HEK293 (cell line): ENCODE measurements at regions not wholly inside any gene's neighbourhood (a gene's known extent, or its start where the extent isn't known, plus 50 kb on each side); places are given as distances from the start of the nearest gene placed in this dataset.

ENCODE experiments used
- BCL11B ChIP-seq: fragments of 450-650 bp; formaldehyde crosslinking; IDR thresholded peaks from 2 replicates; pipeline ENCODE4 v1.5.1; 2016; ENCODE audit warnings: low read depth, missing biosample characterization, missing genetic modification characterization
- KLF1 ChIP-seq: fragments of 450-650 bp; formaldehyde crosslinking; IDR thresholded peaks from 2 replicates; pipeline ENCODE4 v1.5.1; 2016; ENCODE audit warnings: missing biosample characterization, missing genetic modification characterization
- ZBTB8A ChIP-seq: fragments of 450-650 bp; formaldehyde crosslinking; IDR thresholded peaks from 2 replicates; pipeline ENCODE4 v1.5.1; 2016; ENCODE audit warnings: missing biosample characterization, missing genetic modification characterization
- ZFP3 ChIP-seq: fragments of 450-650 bp; formaldehyde crosslinking; IDR thresholded peaks from 2 replicates; pipeline ENCODE4 v1.5.1; 2016; ENCODE audit warnings: low read depth, missing biosample characterization, missing genetic modification characterization
- ZFP69B ChIP-seq: fragments of 450-650 bp; formaldehyde crosslinking; IDR thresholded peaks from 2 replicates; pipeline ENCODE4 v1.5.1; 2016; ENCODE audit warnings: missing biosample characterization, missing genetic modification characterization
- ZIC2 ChIP-seq: fragments of 450-650 bp; formaldehyde crosslinking; IDR thresholded peaks from 2 replicates; pipeline ENCODE4 v1.5.1; 2016; ENCODE audit warnings: missing biosample characterization, missing genetic modification characterization
- ZNF10 ChIP-seq: fragments of 450-650 bp; formaldehyde crosslinking; IDR thresholded peaks from 2 replicates; pipeline ENCODE4 v1.5.1; 2017; ENCODE audit warnings: missing biosample characterization, missing genetic modification characterization
- ZNF112 ChIP-seq: fragments of 450-650 bp; formaldehyde crosslinking; IDR thresholded peaks from 2 replicates; pipeline ENCODE4 v1.5.0; 2017; ENCODE audit warnings: missing biosample characterization, missing genetic modification characterization
- ZNF121 ChIP-seq: fragments of 450-650 bp; formaldehyde crosslinking; IDR thresholded peaks from 2 replicates; pipeline ENCODE4 v1.5.1; 2016; ENCODE audit warnings: missing biosample characterization, missing genetic modification characterization
- ZNF140 ChIP-seq: fragments of 450-650 bp; formaldehyde crosslinking; IDR thresholded peaks from 2 replicates; pipeline ENCODE4 v1.5.1; 2016; ENCODE audit warnings: missing biosample characterization, missing genetic modification characterization
- ZNF146 ChIP-seq: fragments of 450-650 bp; formaldehyde crosslinking; IDR thresholded peaks from 2 replicates; pipeline ENCODE4 v1.5.1; 2016; ENCODE audit warnings: missing biosample characterization, missing genetic modification characterization
- ZNF174 ChIP-seq: fragments of 450-650 bp; formaldehyde crosslinking; IDR thresholded peaks from 2 replicates; pipeline ENCODE4 v1.5.0; 2017; ENCODE audit warnings: missing biosample characterization, mild to moderate bottlenecking, missing genetic modification characterization
- ZNF184 ChIP-seq: fragments of 450-650 bp; IDR thresholded peaks from 2 replicates; pipeline ENCODE4 v1.5.1; 2018; ENCODE audit warnings: missing biosample characterization, mild to moderate bottlenecking, missing genetic modification characterization
- ZNF19 ChIP-seq: fragments of 450-650 bp; formaldehyde crosslinking; IDR thresholded peaks from 2 replicates; pipeline ENCODE4; 2016; ENCODE audit warnings: missing biosample characterization, missing genetic modification characterization, low read depth
- ZNF221 ChIP-seq: fragments of 450-650 bp; formaldehyde crosslinking; IDR thresholded peaks from 2 replicates; pipeline ENCODE4 v1.5.1; 2017; ENCODE audit warnings: missing biosample characterization, missing genetic modification characterization, borderline replicate concordance
- ZNF223 ChIP-seq: fragments of 450-650 bp; formaldehyde crosslinking; IDR thresholded peaks from 2 replicates; pipeline ENCODE4 v1.5.1; 2016; ENCODE audit warnings: missing biosample characterization, missing genetic modification characterization
- ZNF324 ChIP-seq: fragments of 450-650 bp; formaldehyde crosslinking; IDR thresholded peaks from 2 replicates; pipeline ENCODE4 v1.5.1; 2016; ENCODE audit warnings: missing biosample characterization, missing genetic modification characterization
- ZNF335 ChIP-seq: fragments of 450-650 bp; formaldehyde crosslinking; conservative IDR thresholded peaks from 2 replicates; pipeline ENCODE4 v1.5.1; 2016; ENCODE audit warnings: missing biosample characterization, missing genetic modification characterization
- ZNF37A ChIP-seq: fragments of 450-650 bp; IDR thresholded peaks from 2 replicates; pipeline ENCODE4 v1.5.1; 2018; ENCODE audit warnings: missing biosample characterization, missing genetic modification characterization
- ZNF433 ChIP-seq: fragments of 450-650 bp; formaldehyde crosslinking; IDR thresholded peaks from 2 replicates; pipeline ENCODE4 v1.5.1; 2016; ENCODE audit warnings: missing biosample characterization, missing genetic modification characterization, low read depth
- ZNF558 ChIP-seq: fragments of 450-650 bp; formaldehyde crosslinking; IDR thresholded peaks from 2 replicates; pipeline ENCODE4 v1.5.1; 2016; ENCODE audit warnings: missing biosample characterization, missing genetic modification characterization
- ZNF560 ChIP-seq: fragments of 450-650 bp; formaldehyde crosslinking; IDR thresholded peaks from 2 replicates; pipeline ENCODE4 v1.5.1; 2017; ENCODE audit warnings: missing biosample characterization, missing genetic modification characterization, borderline replicate concordance
- ZNF600 ChIP-seq: fragments of 450-650 bp; formaldehyde crosslinking; IDR thresholded peaks from 2 replicates; pipeline ENCODE4 v1.5.1; 2016; ENCODE audit warnings: missing biosample characterization, missing genetic modification characterization
- ZNF621 ChIP-seq: fragments of 450-650 bp; formaldehyde crosslinking; IDR thresholded peaks from 2 replicates; pipeline ENCODE4 v1.5.1; 2017; ENCODE audit warnings: missing biosample characterization, missing genetic modification characterization
- ZNF629 ChIP-seq: fragments of 450-650 bp; formaldehyde crosslinking; IDR thresholded peaks from 2 replicates; pipeline ENCODE4 v1.5.1; 2017; ENCODE audit warnings: missing biosample characterization, missing genetic modification characterization
- ZNF664 ChIP-seq: fragments of 450-650 bp; formaldehyde crosslinking; IDR thresholded peaks from 2 replicates; pipeline ENCODE4 v1.5.1; 2016; ENCODE audit warnings: missing biosample characterization, missing genetic modification characterization
- ZNF701 ChIP-seq: fragments of 450-650 bp; formaldehyde crosslinking; IDR thresholded peaks from 2 replicates; pipeline ENCODE4 v1.5.1; 2016; ENCODE audit warnings: missing biosample characterization, missing genetic modification characterization
- TF ChIP-seq, protein P1 (sequence below): fragments of 450-650 bp; formaldehyde crosslinking; IDR thresholded peaks from 2 replicates; pipeline ENCODE4 v1.5.1; 2016; ENCODE audit warnings: missing biosample characterization, missing genetic modification characterization
- TF ChIP-seq, protein P2 (sequence below): fragments of 450-650 bp; formaldehyde crosslinking; IDR thresholded peaks from 2 replicates; pipeline ENCODE4 v1.5.1; 2016; ENCODE audit warnings: missing biosample characterization, missing genetic modification characterization
- TF ChIP-seq, protein P3 (sequence below): fragments of 450-650 bp; formaldehyde crosslinking; IDR thresholded peaks from 2 replicates; pipeline ENCODE4 v1.5.1; 2016; ENCODE audit warnings: missing biosample characterization, missing genetic modification characterization
- TF ChIP-seq, protein P4 (sequence below): fragments of 450-650 bp; formaldehyde crosslinking; IDR thresholded peaks from 2 replicates; pipeline ENCODE4 v1.5.1; 2016; ENCODE audit warnings: missing biosample characterization, missing genetic modification characterization
- TF ChIP-seq, protein P5 (sequence below): fragments of 450-650 bp; formaldehyde crosslinking; conservative IDR thresholded peaks from 2 replicates; pipeline ENCODE4 v1.5.1; 2016; ENCODE audit warnings: low read depth, missing biosample characterization, missing genetic modification characterization

DNA sequence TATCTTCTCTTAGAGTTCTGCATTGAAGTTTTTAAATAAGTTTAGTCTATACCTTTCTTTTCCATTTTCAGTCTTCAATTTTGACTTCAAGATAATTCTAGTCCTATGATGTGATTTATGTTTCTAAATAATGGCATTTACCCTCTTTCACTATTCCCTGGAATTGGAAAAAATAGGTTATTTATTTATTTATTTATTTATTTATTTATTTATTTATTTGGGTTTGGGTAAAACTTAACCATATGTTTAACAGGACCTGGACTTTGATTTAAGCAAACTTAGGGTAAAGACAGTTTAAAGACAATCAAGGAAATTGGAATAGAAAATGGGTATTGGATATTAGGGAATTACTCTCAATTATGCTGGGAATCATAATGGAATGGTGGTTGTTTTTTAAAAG, 182.1 kb downstream of the RPIA start (continued):
- TF ChIP-seq, protein P1, sequence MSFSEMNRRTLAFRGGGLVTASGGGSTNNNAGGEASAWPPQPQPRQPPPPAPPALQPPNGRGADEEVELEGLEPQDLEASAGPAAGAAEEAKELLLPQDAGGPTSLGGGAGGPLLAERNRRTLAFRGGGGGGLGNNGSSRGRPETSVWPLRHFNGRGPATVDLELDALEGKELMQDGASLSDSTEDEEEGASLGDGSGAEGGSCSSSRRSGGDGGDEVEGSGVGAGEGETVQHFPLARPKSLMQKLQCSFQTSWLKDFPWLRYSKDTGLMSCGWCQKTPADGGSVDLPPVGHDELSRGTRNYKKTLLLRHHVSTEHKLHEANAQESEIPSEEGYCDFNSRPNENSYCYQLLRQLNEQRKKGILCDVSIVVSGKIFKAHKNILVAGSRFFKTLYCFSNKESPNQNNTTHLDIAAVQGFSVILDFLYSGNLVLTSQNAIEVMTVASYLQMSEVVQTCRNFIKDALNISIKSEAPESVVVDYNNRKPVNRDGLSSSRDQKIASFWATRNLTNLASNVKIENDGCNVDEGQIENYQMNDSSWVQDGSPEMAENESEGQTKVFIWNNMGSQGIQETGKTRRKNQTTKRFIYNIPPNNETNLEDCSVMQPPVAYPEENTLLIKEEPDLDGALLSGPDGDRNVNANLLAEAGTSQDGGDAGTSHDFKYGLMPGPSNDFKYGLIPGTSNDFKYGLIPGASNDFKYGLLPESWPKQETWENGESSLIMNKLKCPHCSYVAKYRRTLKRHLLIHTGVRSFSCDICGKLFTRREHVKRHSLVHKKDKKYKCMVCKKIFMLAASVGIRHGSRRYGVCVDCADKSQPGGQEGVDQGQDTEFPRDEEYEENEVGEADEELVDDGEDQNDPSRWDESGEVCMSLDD (tag by site-specific recombination): no peak
- 0 out of 2 replicates have a peak, but pooled peaks have one; percentile 35 for TF ChIP-seq ZBTB8A (tag by site-specific recombination)
- no peak for TF ChIP-seq ZNF560 (tag by site-specific recombination)
- TF ChIP-seq ZNF600 (tag by site-specific recombination): no peak
- TF ChIP-seq ZIC2 (tag by site-specific recombination): no peak
- TF ChIP-seq, protein P2, sequence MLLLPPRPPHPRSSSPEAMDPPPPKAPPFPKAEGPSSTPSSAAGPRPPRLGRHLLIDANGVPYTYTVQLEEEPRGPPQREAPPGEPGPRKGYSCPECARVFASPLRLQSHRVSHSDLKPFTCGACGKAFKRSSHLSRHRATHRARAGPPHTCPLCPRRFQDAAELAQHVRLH: no peak
- no peak for TF ChIP-seq ZNF701
- TF ChIP-seq ZNF174 (tag by site-specific recombination): no peak
- TF ChIP-seq KLF1: no peak
- TF ChIP-seq ZNF335 (tag by site-specific recombination): no peak
- no peak for TF ChIP-seq ZNF621 (tag by site-specific recombination)
- no peak for TF ChIP-seq ZNF10 (tag by site-specific recombination)
- TF ChIP-seq ZNF19: no peak
- TF ChIP-seq ZNF558: no peak
- no peak for TF ChIP-seq ZNF221 (tag by site-specific recombination)
- no peak for TF ChIP-seq ZNF121 (tag by site-specific recombination)
- TF ChIP-seq, protein P3, sequence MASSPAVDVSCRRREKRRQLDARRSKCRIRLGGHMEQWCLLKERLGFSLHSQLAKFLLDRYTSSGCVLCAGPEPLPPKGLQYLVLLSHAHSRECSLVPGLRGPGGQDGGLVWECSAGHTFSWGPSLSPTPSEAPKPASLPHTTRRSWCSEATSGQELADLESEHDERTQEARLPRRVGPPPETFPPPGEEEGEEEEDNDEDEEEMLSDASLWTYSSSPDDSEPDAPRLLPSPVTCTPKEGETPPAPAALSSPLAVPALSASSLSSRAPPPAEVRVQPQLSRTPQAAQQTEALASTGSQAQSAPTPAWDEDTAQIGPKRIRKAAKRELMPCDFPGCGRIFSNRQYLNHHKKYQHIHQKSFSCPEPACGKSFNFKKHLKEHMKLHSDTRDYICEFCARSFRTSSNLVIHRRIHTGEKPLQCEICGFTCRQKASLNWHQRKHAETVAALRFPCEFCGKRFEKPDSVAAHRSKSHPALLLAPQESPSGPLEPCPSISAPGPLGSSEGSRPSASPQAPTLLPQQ (tag by site-specific recombination): no peak
- TF ChIP-seq ZNF146: no peak
- TF ChIP-seq ZNF37A (tag by site-specific recombination): no peak
- TF ChIP-seq ZNF433: 0 out of 2 replicates have a peak, but pooled peaks have one; percentile 20
- no peak for TF ChIP-seq ZNF112 (tag by site-specific recombination)
- TF ChIP-seq ZFP69B (tag by site-specific recombination): no peak
- no peak for TF ChIP-seq ZNF223
- TF ChIP-seq ZNF184 (tag by site-specific recombination): no peak
- TF ChIP-seq, protein P4, sequence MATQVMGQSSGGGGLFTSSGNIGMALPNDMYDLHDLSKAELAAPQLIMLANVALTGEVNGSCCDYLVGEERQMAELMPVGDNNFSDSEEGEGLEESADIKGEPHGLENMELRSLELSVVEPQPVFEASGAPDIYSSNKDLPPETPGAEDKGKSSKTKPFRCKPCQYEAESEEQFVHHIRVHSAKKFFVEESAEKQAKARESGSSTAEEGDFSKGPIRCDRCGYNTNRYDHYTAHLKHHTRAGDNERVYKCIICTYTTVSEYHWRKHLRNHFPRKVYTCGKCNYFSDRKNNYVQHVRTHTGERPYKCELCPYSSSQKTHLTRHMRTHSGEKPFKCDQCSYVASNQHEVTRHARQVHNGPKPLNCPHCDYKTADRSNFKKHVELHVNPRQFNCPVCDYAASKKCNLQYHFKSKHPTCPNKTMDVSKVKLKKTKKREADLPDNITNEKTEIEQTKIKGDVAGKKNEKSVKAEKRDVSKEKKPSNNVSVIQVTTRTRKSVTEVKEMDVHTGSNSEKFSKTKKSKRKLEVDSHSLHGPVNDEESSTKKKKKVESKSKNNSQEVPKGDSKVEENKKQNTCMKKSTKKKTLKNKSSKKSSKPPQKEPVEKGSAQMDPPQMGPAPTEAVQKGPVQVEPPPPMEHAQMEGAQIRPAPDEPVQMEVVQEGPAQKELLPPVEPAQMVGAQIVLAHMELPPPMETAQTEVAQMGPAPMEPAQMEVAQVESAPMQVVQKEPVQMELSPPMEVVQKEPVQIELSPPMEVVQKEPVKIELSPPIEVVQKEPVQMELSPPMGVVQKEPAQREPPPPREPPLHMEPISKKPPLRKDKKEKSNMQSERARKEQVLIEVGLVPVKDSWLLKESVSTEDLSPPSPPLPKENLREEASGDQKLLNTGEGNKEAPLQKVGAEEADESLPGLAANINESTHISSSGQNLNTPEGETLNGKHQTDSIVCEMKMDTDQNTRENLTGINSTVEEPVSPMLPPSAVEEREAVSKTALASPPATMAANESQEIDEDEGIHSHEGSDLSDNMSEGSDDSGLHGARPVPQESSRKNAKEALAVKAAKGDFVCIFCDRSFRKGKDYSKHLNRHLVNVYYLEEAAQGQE: 0 out of 2 replicates have a peak, but pooled peaks have one; percentile 29
- no peak for TF ChIP-seq ZNF324 (tag by site-specific recombination)
- no peak for TF ChIP-seq BCL11B (tag by site-specific recombination)
- TF ChIP-seq, protein P5, sequence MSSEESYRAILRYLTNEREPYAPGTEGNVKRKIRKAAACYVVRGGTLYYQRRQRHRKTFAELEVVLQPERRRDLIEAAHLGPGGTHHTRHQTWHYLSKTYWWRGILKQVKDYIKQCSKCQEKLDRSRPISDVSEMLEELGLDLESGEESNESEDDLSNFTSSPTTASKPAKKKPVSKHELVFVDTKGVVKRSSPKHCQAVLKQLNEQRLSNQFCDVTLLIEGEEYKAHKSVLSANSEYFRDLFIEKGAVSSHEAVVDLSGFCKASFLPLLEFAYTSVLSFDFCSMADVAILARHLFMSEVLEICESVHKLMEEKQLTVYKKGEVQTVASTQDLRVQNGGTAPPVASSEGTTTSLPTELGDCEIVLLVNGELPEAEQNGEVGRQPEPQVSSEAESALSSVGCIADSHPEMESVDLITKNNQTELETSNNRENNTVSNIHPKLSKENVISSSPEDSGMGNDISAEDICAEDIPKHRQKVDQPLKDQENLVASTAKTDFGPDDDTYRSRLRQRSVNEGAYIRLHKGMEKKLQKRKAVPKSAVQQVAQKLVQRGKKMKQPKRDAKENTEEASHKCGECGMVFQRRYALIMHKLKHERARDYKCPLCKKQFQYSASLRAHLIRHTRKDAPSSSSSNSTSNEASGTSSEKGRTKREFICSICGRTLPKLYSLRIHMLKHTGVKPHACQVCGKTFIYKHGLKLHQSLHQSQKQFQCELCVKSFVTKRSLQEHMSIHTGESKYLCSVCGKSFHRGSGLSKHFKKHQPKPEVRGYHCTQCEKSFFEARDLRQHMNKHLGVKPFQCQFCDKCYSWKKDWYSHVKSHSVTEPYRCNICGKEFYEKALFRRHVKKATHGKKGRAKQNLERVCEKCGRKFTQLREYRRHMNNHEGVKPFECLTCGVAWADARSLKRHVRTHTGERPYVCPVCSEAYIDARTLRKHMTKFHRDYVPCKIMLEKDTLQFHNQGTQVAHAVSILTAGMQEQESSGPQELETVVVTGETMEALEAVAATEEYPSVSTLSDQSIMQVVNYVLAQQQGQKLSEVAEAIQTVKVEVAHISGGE (tag by site-specific recombination): 0 out of 2 replicates have a peak, but pooled peaks have one; percentile 32
- no peak for TF ChIP-seq ZNF664
- TF ChIP-seq ZNF140 (tag by site-specific recombination): peak; percentile 59; the same call in 1 of the 2 replicates
- no peak for TF ChIP-seq ZFP3 (tag by site-specific recombination)
- no peak for TF ChIP-seq ZNF629 (tag by site-specific recombination)
